Left lung (tissue), 4 donors: ENCODE measurements at regions not wholly inside any gene's neighbourhood (a gene's known extent, or its start where the extent isn't known, plus 50 kb on each side); places are given as distances from the start of the nearest gene placed in this dataset.

Experiments used
- ATAC-seq: fragments of 200-7000 bp; cut with Tn5 transposase; one replicate; pipeline ENCODE4 v1.9.1; 2020; ENCODE audit warnings: moderate library complexity
- DNase-seq, 4 donors: peaks; one replicate each; pipeline ENCODE4 v3.0.0-alpha.2; 2013 to 2020
- H3K27ac ChIP-seq, 2 donors: fragments of 200-600 bp; sonication (generic) in 1 of 2; one replicate each; pipeline versions ENCODE4 v1.5.0 to v1.8.0; 2020 to 2021
- H3K27me3 ChIP-seq, 2 donors: fragments of 200-600 bp; sonication (generic) in 1 of 2; one replicate each; pipeline versions ENCODE4 v1.5.0 to v1.8.0; 2020 to 2021
- H3K36me3 ChIP-seq, 2 donors: fragments of 200-600 bp; sonication (generic) in 1 of 2; one replicate each; pipeline versions ENCODE4 v1.5.0 to v1.8.0; 2020 to 2021
- H3K4me1 ChIP-seq, 2 donors: fragments of 200-600 bp; one replicate each; pipeline ENCODE4 v1.8.0; 2021
- H3K4me3 ChIP-seq, 2 donors: fragments of 200-600 bp; sonication (generic) in 1 of 2; one replicate each; pipeline versions ENCODE4 v1.5.0 to v1.8.0; 2020 to 2021; ENCODE audit warnings: mild to moderate bottlenecking in 1 of 2
- H3K9me3 ChIP-seq, 2 donors: fragments of 200-600 bp; sonication (generic) in 1 of 2; one replicate each; pipeline versions ENCODE4 v1.5.0 to v1.8.0; 2020 to 2021
- CTCF ChIP-seq, 2 donors: fragments of 200-600 bp; sonication (generic) in 1 of 2; IDR thresholded peaks; one replicate each; pipeline versions ENCODE4 v1.5.0 to v1.8.0; 2021; ENCODE audit warnings: antibody characterized with exemption in 2 of 2
- intact Hi-C, 2 donors: fragments of 100-400 bp; cut with DNase I; formaldehyde crosslinking; loops; one replicate each; pipeline versions ENCODE4 v1.11.2 to v1.14.2; 2022
- donor health status: DM: no; HTN: yes; CAD: no.
- donor health status: DM: no; HTN: no; CAD: no.

- no peak for DNase-seq
- Histone ChIP-seq H3K27ac (no peak overlapping the region), H3K4me1 (no peaks in the 10 kb centered on the region), H3K36me3 (no peaks in the 10 kb centered on the region), H3K9me3 (peaks cover 0 to 40% of the 10 kb centered on the region in 2 donors), H3K4me3 (no peak overlapping the region), H3K27me3 (no peaks in the 10 kb centered on the region)
- intact Hi-C loops = no loop called here
- no peak for TF ChIP-seq CTCF (IDR thresholded peaks at IDR 0.05)
- no peak for ATAC-seq
Measured at GRCh38 chr4:33709247-33709646, 2535.1 kb downstream of the ARAP2 start.

- no peaks in the 10 kb centered on the region for H3K27me3 ChIP-seq
Measured at GRCh38 chr4:33711826-33712225, 2532.5 kb downstream of the ARAP2 start.

GRCh38 chr4:33714971-33715370 lies 2529.3 kb downstream of the ARAP2 start:
- Histone ChIP-seq H3K4me3 (no peak overlapping the region), H3K27ac (no peak overlapping the region), H3K36me3 (no peaks in the 10 kb centered on the region), H3K9me3 (peaks cover 0 to 8% of the 10 kb centered on the region in 2 donors), H3K27me3 (no peaks in the 10 kb centered on the region), H3K4me1 (no peaks in the 10 kb centered on the region)
- no peak for TF ChIP-seq CTCF (IDR thresholded peaks at IDR 0.05)
- ATAC-seq = no peak
- intact Hi-C loops = no loop called here
- DNase-seq = no peak

More at GRCh38 chr4:33711826-33712225, 2532.5 kb downstream of the ARAP2 start:
- intact Hi-C loops = no loop called here
- Histone ChIP-seq H3K4me1 (no peaks in the 10 kb centered on the region), H3K27ac (no peak overlapping the region), H3K4me3 (no peak overlapping the region), H3K36me3 (no peaks in the 10 kb centered on the region), H3K9me3 (peaks cover 0 to 25% of the 10 kb centered on the region in 2 donors)
- ATAC-seq = no peak
- DNase-seq = no peak
- TF ChIP-seq CTCF (IDR thresholded peaks at IDR 0.05) = no peak

GRCh38 chr4:33715841-33716395 lies 2528.4 kb downstream of the ARAP2 start:
- no peak for TF ChIP-seq CTCF (IDR thresholded peaks at IDR 0.05)
- DNase-seq = no peak
- peaks cover 0 to 4% of the 10 kb centered on the region in 2 donors for H3K9me3 ChIP-seq
- H3K27ac ChIP-seq = no peak overlapping the region
- H3K4me3 ChIP-seq = no peak overlapping the region
- H3K36me3 ChIP-seq = no peaks in the 10 kb centered on the region
- no peaks in the 10 kb centered on the region for H3K27me3 ChIP-seq
- no peak for ATAC-seq
- no peaks in the 10 kb centered on the region for H3K4me1 ChIP-seq
- intact Hi-C loops = no loop called here

GRCh38 chr4:33722254-33722653 lies 2522.1 kb downstream of the ARAP2 start:
- intact Hi-C loops = no loop called here
- Histone ChIP-seq H3K4me3 (no peak overlapping the region), H3K36me3 (no peaks in the 10 kb centered on the region), H3K27ac (no peak overlapping the region), H3K27me3 (no peaks in the 10 kb centered on the region), H3K9me3 (no peaks in the 10 kb centered on the region), H3K4me1 (no peaks in the 10 kb centered on the region)
- no peak for TF ChIP-seq CTCF (IDR thresholded peaks at IDR 0.05)
- no peak for DNase-seq
- peak; percentile 19 for ATAC-seq
